ENCODE measurements at regions not wholly inside any gene's neighbourhood (a gene's known extent, or its start where the extent isn't known, plus 50 kb on each side); places are given as distances from the start of the nearest gene placed in this dataset.

DNA sequence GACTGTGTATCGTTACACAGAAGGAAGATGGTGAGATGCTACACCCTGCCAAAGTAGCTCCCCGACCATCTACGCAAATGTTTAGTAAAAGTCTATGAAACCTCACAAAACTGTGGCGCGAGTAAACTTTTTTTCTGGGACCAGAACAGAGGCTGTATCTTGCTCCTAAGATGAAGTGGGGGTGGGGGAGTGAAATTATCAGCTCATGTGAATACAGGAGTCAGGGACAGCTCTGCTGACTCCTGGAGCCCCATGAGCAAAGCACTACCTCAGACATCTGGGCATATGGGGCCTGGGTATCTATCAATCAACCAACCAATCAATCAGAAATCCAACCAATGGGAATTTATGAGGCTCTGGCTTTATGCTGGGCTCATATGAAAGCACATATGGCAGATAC is 138.6 kb upstream of the RANBP3L start:
- DNase-seq (ENCODE audit: low read depth), result no peak
- no peak overlapping the region for H3K4me3 ChIP-seq (ENCODE audit: low read length)
- TF ChIP-seq, protein P1, sequence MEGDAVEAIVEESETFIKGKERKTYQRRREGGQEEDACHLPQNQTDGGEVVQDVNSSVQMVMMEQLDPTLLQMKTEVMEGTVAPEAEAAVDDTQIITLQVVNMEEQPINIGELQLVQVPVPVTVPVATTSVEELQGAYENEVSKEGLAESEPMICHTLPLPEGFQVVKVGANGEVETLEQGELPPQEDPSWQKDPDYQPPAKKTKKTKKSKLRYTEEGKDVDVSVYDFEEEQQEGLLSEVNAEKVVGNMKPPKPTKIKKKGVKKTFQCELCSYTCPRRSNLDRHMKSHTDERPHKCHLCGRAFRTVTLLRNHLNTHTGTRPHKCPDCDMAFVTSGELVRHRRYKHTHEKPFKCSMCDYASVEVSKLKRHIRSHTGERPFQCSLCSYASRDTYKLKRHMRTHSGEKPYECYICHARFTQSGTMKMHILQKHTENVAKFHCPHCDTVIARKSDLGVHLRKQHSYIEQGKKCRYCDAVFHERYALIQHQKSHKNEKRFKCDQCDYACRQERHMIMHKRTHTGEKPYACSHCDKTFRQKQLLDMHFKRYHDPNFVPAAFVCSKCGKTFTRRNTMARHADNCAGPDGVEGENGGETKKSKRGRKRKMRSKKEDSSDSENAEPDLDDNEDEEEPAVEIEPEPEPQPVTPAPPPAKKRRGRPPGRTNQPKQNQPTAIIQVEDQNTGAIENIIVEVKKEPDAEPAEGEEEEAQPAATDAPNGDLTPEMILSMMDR (conservative IDR thresholded peaks at IDR 0.05; ENCODE audit: low read length), result no peak

DNA sequence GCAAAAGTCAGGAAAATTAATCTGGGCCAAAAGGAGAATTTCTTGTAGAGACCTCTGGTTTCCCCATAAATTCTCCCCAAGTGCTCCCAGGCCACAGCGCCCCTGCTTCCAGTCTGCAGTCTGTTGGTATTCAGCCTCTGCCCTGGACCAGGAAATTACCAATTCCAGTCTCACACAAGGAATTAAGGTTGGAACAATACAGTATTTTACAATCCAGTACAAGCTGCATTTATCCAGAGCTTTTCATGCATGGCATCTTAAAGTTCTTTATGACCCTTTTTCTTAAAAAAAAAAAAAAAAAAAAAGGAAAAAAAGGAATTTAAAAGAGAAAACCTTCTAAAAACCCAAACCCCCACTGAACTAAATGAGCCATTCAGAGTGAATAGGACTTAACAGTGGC is 139.6 kb upstream of the RANBP3L start:
- DNase-seq (ENCODE audit: low read depth), result no peak
- TF ChIP-seq, protein P1 (conservative IDR thresholded peaks at IDR 0.05; ENCODE audit: low read length), result no peak
- no peak overlapping the region for H3K4me3 ChIP-seq (ENCODE audit: low read length)

- no peak for DNase-seq (ENCODE audit: low read depth)
- H3K4me3 ChIP-seq (ENCODE audit: low read length), result no peak overlapping the region
- TF ChIP-seq, protein P1 (conservative IDR thresholded peaks at IDR 0.05; ENCODE audit: low read length), result no peak
These were observed 140.7 kb upstream of the RANBP3L start for GRCh38 chr5:36442352-36442751.

- no peak overlapping the region for H3K4me3 ChIP-seq (ENCODE audit: low read length)
- TF ChIP-seq, protein P1 (conservative IDR thresholded peaks at IDR 0.05; ENCODE audit: low read length), result no peak
- peak; percentile 29 for DNase-seq (ENCODE audit: low read depth)
These were observed 141.1 kb upstream of the RANBP3L start for GRCh38 chr5:36442796-36443195.

- no peak for DNase-seq (ENCODE audit: low read depth)
- TF ChIP-seq, protein P1 (conservative IDR thresholded peaks at IDR 0.05; ENCODE audit: low read length), result no peak
- no peak overlapping the region for H3K4me3 ChIP-seq (ENCODE audit: low read length)
These were observed 142.2 kb upstream of the RANBP3L start for GRCh38 chr5:36443941-36444340.

- peak; percentile 67 for DNase-seq (ENCODE audit: low read depth)
- TF ChIP-seq, protein P1 (conservative IDR thresholded peaks at IDR 0.05; ENCODE audit: low read length), result no peak
- no peak overlapping the region for H3K4me3 ChIP-seq (ENCODE audit: low read length)
These were observed 143.1 kb upstream of the RANBP3L start for GRCh38 chr5:36444582-36445418.

DNA sequence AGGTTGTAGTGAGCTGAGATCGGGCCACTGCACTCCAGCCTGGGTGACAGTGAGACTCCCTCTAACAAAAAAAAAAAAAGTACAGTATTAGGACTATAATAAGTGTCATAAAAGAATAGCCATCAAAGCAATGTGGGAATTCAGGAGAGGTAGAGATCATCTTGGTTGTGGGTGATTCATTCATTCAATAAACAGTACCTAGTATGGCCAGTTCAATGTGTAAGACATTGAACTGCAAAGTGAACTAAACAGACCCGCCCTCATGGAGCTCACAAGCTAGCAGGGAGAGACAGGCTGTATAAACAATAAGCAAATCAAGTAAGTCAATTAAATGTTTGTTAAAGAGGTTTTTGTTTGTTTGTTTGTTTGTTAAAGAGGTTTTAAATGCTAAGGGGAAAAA is 146.1 kb upstream of the RANBP3L start:
- TF ChIP-seq, protein P1 (conservative IDR thresholded peaks at IDR 0.05; ENCODE audit: low read length), result no peak
- DNase-seq (ENCODE audit: low read depth), result no peak
- no peak overlapping the region for H3K4me3 ChIP-seq (ENCODE audit: low read length)
